Left forelimb (tissue), 1 donor: ENCODE measurements at regions not wholly inside any gene's neighbourhood (a gene's known extent, or its start where the extent isn't known, plus 50 kb on each side); places are given as distances from the start of the nearest gene placed in this dataset.
"Not testable (repeated sequence)": the region's sequence is repeated elsewhere in the genome, so short reads cannot be mapped to it uniquely, and the experiment has no call there.

Source experiments
- DNase-seq: peaks from one replicate; pipeline ENCODE4 v3.0.0-alpha.2; 2018; ENCODE audit warnings: low spot score

DNA sequence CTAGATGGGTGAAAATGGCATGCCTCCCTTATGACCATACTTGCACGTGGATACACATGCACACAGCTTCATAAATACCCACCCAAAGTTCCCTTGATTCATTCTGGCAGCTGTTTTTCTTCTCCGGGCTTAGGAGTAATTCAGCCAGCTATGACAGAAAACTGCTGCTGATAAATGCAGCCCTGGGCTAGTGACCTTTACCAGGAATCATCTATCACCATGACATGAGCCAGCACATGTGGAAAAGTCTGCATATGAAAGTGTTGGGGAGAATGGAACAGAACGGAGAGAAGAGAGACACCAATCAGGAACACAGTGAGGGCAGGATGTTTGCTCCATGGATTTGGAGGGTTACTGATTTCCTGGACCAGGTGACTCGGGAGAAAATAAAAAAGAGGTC is 706.3 kb downstream of the PDCD6IP start:
- DNase-seq, result no peak

DNA sequence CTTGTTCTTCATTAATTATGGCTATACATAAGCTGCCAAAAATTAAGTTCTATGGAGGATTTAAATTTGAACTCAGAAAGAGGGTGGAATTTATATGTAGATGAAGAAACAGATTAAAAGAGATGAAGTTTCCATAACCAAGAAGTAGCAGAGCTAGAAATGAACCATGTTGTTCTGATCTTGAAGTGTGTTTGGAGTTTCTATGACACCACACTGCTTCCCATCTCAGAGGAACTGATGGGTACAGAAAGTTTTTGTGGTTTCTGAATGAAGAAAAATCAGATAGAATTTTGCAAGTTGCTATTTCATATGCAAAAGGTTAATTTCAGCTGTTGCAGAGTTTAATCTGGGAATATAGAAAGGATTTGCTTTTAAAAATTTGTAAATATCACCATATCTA is 710.3 kb downstream of the PDCD6IP start:
- no peak for DNase-seq

DNA sequence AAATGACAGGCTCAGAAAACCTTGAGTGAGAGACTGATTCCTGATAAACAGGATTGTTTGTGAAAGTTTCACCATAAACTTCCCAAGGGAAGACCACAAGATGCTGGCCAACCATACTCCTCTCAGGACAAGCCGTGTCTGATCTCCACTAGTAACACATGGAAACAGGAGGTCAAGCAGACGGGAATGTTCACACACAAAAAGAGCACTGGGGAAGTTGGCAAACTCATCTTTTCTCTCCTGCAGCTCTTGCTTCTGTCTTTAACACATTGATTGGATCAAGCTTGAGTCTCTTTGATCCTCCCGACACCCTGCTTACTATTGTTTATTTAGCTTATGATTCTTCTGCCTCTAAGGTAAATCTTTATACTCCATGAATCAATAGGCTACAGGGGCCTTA is 713.5 kb downstream of the PDCD6IP start:
- DNase-seq, result no peak

DNA sequence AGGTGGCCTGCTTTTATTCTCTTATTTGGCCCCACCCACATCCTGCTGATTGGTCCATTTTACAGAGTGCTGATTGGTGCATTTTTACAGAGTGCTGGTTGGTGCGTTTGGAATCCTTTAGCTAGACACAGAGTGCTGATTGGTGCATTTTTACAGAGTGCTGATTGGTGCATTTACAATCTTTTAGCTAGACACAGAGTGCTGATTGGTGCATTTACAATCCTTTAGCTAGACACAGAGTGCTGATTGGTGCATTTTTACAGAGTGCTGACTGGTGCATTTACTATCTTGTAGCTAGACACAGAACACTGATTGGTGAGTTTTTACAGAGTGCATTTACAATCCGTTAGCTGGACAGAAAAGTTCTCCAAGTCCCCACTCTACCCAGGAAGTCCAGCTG is 720.6 kb downstream of the PDCD6IP start:
- not testable (repeated sequence) for DNase-seq

DNA sequence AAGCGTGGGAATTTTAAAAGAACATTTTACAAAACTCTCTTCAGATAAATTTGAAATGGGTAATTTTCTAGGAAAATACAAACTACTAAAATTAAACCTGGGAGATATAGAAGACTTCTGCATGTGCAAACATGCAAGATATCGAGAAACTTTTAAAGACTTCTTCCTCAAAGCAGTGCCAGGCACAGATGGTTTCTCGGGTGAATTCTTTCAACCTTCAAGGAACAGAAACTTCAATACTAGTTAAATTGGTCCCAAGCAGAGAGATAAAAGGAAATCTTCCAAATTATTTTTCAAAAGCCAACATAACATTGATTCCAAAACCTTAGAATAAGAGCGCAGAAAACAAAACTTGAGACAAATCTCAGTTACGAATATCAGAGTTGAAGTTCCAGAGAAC is 732.7 kb downstream of the PDCD6IP start:
- DNase-seq, result no peak

DNA sequence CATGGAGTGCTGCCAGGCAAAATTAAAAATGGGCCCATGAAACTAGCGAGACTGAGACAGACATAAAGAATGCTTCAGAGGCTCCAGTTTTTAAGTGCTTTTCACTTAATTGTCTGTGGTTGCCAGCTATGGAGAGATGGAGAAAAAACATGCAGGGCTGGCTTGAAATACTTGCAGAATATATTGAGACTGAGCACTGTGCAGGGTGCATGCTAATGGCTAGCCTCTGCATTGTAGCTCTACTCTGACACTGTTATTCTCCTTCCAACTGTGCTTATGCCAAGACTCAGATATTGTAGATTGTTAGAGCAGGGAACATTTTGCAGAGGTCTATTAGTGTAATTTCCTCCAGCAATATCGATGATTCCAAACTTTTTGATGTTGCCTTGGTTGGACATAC is 735.0 kb downstream of the PDCD6IP start:
- no peak for DNase-seq

DNA sequence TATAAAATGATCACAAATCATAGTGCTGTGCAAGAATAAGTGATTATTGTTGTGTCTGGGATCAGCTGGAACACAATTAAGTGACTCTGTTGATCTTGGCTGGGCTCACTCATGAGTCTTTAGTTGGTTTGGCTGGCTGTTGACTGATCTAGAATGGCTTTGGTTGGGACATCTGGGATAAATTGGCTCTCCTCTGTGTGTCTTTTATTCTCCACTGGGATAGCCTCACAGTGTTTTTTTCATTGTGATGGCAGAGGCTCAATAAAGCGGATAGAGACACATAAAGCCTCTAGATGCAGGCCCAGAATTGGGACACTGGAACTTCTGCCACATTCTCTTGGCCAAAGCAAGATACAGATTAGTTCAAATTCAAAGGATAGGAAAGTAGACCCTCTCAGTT is 735.6 kb downstream of the PDCD6IP start:
- DNase-seq, result no peak

DNA sequence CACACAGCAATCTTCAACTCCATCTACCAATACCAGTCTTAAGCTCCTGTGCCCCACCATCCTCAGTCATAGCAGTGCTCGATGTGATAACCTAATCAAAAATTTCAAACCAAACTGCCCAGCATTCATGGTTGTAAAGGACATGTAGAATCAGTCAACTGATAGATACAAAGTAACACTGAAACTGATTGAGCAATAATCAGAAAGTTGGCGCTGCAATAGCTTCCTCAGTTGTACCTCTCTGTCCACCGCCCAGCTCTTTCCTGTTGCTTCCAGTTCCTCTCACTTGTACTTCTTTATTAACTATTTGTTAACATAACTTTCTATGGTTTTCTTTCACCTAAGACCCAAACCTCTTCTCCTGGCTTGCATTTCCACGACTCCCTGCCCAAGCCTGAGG is 745.7 kb downstream of the PDCD6IP start:
- no peak for DNase-seq

DNA sequence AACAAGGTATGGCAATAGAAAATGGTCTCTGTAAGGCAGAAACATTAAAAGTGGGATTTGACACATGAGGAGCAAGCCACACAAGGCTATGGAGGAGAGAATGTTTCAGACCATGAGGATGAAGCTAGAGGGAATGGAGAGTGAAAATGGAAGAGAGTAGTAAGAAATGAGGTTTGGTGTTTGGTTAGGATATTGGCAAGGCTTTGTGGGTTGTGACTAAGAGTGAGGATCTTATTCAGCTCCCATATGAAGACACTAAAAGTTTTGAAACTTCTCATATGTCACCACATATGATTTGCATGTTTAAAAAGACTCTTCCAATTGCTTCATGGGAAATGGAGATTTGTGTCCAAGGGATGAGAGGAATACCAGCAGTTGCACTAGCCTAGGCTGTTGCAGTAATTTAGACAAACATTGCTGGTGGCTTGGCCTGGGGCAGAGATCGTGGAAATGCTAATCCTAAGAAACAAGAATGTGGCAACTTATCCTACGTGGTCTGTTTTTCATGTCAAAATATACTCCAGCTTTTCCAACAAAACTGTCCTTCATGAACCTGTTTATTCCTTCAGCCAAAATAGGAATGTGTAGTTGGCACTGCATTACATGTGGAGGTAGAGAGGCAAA is 749.0 kb downstream of the PDCD6IP start:
- no peak for DNase-seq

DNA sequence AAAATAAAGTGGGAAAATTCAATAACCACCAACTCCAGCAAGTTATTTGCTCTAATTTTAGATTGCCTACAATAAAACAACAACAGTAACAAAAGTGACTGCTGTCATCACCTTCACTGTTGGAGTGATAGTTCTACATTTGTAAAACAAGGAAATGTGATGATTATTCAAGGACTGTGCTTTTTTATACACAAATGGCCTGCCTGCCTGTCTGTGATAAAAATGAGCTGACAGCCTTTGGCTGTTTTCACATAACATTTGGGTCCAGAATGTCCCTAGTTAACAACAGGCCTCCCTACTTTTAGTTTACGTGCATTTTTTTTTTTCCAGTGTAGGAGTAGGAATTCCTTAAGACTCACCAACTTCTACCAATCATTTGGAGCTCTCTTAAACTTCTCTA is 768.8 kb downstream of the PDCD6IP start:
- DNase-seq, result no peak

DNA sequence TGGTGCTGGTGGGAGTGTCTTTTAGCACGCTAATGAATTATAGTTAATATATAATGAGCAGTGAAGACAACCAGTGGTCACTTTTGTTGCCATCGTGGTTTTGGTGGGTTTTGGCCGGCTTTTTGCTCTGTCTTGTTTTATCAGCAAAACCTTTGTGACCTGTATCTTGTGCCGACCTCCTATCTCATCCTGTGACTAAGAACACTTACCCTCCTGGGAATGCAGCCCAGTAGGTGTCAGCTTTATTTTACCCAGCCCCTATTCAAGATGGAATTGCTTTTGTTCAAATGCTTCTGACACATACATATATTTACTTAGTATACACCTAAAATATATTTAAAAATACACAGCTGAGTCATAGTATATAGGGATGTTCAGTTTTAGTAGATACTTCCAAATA is 770.3 kb downstream of the PDCD6IP start:
- DNase-seq, result no peak

DNA sequence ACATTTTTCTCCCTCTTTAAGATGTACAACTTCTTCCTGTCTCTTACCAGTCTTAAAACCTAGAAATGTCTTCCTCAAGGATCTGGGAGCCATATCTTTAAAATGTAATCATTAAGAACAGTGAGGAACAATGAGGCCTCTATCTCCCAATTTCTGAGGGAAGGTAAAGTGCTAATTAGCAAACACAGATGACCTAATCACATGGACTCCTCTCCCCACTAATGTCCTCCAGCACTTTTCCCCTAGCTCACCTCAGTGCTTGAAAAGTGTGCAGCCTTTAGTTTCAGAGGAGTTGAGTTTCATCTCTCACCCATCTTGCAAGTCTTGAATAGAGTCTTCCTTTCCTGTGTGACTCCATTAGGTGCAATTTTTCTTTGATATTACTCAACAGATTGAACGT is 771.0 kb downstream of the PDCD6IP start:
- DNase-seq, result no peak

DNA sequence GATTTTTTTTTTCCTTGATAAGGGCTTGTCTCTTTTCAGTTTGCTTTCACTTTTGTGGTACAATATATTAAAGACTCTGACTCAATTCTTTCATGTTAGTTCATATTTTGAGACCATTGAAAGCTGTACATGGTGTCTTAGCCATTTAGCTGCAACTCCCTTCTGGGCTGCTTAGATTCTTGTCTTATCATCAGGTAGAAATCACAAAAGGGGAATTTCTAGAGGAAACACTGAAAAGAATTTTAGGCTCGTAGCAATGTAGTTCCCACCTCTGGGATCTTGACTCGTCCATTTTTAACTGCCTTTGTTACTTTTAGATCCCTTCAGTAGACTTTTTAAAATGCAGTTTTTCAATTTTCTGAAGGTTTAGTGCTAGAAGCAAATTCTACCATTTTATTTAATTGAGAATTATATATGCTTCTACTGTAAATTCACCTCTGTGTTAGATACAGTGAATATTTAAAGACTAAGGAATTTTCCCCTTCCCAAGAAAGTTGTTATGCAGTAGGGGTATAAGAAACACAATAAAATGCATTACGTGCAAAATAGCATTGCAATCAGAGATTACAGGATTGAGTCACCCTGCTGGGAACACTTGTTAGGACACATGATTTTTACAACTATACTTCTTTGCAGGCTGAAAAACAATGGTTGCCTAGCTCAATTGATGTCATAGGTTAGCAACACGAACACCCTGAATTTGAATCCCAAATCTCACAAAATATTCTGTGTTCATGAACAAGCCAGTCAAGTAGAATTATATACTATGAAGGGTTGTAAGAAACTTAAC is 772.7 kb downstream of the PDCD6IP start:
- DNase-seq, result no peak

DNA sequence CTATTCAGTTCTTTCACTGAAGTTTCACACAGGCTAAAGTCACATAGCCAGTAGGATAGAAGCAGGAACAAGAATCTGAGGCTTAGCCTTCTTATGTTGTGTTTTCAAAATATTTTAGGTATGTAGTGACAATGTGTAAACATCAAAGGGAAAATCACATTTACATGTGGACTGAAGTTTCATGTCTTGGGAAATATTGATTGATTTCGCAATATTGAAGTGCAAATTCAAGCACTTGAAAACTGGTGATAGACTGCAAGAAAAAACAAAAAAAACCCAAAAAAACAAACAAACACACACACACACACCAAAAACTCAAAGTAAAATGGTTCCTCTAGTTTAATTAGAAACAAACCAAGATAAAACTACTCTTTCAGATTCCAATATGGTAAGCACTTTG is 773.3 kb downstream of the PDCD6IP start:
- DNase-seq, result no peak

DNA sequence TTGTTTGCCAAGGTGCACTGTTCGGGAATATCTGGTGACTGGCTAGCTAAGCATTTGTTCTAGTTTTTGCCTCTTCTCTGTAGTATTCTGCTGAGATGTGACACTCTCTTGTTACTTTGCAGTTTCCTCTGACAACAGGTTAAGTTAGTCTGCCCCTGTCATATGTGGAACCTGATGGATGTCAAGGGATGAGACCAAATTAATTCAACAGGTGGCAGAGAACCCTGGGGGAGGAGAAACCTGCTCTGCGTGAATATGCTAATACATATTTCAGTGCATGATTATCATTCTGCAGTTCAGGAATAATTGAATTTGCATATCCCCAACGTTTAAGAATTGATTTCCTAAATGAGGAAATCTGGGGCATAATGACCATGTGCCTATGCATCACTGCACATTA is 777.3 kb downstream of the PDCD6IP start:
- DNase-seq, result no peak

DNA sequence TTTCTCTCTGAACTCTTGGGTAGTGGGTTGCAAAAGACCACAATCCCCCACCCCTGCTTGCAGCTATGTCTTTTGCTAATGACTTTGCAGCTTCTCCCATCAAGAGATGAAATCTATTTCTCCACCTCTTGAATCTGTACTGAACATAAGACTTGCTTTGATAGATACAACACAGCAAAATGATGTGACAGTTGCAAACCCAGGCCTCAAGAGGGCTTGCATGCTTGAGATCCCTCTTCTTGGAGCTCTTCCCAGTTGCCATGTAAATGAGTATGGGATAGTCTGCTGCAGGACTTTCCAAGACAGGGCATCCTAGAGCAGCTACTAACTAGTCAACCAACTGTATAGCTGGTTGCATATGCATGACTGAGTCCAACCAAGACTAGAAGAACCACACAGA is 783.6 kb downstream of the PDCD6IP start:
- no peak for DNase-seq

DNA sequence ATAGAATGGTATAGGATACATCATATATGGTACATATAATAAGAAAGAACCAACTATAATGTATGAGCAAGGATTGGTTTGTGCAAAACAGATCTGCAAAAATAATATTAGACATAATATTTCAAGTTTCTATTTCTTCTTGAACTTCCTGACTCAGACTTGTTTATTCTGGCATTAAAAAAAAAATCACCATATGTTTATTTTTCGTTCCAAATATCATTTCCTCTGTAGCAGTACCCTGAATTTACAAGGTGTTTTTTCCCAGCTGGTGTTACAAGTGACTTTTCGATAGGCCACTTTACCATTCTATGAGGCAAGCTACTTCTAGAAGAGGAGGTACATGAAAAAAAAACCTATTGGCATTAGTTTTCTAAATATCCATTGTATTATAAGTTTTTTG is 785.0 kb downstream of the PDCD6IP start:
- no peak for DNase-seq

DNA sequence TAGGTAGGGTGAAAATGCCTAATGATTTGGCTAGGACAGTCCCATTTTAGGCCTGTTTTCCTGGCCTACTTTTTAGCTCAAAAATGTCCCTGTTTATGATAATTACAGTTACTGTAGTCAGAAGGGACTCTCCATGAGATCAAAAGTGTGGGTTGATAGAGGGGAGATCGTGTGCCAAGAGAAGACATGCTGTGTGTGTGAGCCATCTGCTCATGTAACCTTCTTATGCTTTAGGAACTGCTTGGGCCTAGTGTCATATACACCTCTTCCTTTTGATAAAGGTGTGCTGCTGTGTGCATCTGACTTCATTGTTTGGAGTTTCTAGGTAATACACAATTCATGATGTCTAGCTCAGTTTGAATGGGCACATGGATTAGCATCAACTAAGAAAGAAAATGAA is 786.5 kb downstream of the PDCD6IP start:
- DNase-seq, result no peak

DNA sequence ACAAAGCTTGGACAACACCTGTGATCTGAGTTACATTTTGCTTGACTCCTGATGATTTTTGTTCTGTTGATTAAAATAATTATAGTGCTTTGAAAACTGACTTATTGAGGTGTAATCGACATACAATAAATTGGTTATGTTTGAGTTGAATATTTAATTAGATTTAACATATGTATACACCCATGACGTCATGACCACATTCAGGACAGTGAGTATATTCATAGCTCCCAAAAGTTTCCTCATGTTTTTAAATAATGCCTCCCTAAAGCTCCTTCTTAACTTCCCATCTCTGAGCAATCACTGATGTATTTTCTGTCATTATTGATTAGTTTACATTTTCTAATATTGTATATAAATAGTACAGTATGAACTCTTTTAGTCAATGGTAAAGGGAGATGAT is 801.2 kb downstream of the PDCD6IP start:
- DNase-seq, result no peak

DNA sequence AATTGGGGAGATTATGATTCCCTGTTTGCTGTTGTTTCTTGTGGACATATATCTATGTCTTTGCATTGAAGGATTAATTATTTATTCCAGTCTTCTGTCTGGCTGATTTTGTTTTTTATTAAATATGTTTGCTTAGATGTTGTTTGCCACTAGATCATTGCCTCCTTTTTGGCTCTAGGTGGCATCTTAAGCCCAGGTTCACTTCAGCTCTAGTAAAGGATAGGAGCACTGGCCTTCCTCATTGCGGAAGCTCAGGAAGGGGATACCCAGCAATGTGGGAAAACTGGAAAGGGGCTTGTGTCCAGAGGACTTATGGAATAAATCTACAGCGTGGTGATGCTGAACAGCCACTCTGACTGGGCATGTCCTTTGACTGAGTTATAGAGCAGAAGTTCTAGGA is 821.6 kb downstream of the PDCD6IP start:
- no peak for DNase-seq

DNA sequence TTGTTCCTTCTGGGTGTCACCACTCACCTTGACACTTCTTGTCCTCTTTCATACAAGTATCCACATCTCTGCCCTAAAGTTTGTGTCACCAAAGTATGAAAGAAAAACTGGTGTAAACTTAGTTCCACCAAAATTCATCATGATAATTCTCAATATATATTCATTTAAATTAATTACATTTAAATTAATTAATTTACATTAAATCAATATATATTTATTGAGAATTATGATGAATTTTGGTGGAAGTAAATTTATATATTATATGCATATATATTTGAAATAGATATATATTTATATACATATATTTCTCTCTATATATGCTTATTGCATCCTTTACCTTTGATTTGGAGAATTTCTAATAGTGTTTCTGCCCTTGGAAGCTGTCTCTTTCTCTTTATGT is 828.3 kb downstream of the PDCD6IP start:
- DNase-seq, result no peak

DNA sequence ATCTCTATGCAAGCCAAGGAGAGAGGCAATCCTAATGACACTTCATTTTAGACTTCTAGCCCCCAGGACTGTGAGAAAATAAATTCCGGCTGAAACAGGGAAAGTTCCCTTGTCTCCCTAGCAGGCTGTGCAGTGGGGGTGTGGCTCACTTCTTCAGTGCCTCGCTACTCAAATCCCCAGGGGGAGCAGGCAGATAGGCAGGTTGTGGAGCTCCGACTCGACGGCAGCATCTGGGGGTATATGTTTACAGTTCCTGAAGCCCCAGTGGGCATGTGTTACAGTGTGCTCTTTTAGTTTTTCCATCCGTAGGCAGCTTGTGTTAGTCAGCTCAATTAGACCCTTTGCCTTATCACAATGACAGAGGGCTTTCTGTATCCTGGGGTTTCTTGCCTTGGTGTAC is 836.5 kb downstream of the PDCD6IP start:
- no peak for DNase-seq

DNA sequence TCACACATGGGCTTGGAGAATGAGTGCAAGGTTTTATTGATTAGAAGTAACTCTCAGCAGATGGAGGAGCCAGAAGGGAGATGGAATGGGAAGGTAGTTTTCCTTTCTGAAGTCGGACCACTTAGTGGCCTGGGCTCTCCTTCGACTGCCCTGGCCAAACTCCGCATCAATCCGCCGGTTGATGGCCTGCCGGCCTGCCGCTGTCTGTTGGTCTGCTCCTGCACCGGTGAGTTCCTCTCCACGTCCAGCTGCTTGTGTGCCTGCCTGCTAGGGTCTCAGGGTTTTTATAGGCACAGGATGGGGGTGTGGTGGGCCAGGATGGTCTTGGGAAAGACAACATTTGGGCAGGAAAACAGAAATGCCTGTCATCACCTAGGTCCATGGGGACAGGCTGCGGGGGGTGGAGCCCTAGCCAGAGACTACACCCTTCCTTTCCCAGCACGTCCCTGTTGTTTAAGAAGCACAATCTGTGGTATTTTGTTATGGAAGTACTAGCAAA is 837.0 kb downstream of the PDCD6IP start:
- no peak for DNase-seq

DNA sequence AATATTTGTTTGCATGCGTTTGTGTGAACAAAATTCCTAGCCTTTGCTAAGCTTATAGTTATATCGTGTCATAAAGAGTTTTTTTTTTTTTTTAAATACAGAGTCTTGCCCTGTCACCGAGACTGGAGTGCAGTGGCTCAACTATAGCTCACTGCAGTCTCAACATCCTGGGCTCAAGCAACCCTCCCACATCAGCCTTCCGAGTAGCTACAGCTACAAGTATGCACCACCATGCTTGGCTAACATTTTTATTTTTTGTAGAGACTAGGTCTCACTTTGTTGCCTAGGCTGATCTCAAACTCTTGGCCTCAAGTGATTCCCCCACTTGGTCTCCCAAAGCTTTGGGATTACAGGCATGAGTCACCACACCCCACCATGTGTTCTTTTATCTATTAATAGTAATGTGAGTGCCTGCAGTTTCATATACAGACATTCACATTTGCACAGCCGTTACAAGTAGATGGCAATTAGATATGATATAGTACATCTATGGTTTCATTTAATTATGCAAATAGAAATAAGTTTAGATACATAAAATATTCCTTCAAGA is 848.6 kb downstream of the PDCD6IP start:
- no peak for DNase-seq
